ENCODE measurements at regions not wholly inside any gene's neighbourhood (a gene's known extent, or its start where the extent isn't known, plus 50 kb on each side); places are given as distances from the start of the nearest gene placed in this dataset.

GRCh38 chr12:87116780-87117179, 860.6 kb upstream of the MGAT4C start:
- no peak for TF ChIP-seq CTCF (IDR thresholded peaks at IDR 0.05; ENCODE audit: insufficient read depth, low read depth, low read length, missing control alignments)
- no peak overlapping the region for H3K4me3 ChIP-seq (ENCODE audit: low read depth, low read length)
- DNase-seq (ENCODE audit: low read depth), result no peak

DNA sequence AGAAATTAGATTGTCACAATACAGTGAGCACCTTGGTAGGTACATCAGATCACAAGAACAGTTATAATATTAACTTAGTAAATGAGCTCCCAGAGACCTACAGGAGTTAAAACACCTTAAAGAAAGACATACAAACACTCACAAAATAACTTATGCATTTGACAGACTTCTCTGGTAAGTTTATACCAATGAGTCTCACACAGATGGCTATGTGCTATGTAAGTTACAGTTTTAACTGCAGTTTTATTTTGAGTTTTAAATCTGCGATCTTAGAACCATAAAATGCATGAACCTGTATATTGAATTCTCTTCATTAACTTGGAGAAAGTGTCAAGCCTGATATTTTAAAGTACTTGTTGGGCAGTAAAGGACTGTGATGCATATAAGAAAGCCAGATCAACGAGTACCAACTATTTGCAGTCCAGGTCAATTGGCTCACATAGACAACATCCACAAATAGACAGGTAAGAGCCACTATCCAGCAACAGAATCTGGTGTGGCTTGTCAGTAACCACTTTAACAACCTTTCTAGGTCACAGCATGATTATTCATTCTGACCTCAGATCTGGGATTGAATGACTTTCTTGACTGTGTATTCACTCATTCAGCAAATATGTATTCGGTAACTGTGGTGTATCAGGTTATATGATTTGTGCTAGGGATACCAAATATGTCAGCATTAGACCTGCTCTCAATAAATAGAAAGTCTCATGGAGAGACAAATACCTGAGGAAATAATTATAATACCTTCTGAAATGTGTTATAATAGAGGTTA, 856.6 kb upstream of the MGAT4C start:
- TF ChIP-seq CTCF (IDR thresholded peaks at IDR 0.05; ENCODE audit: insufficient read depth, low read depth, low read length, missing control alignments), result no peak
- DNase-seq (ENCODE audit: low read depth), result no peak
- H3K4me3 ChIP-seq (ENCODE audit: low read depth, low read length), result no peak overlapping the region

GRCh38 chr12:87107766-87108165, 851.6 kb upstream of the MGAT4C start:
- no peak overlapping the region for H3K4me3 ChIP-seq (ENCODE audit: low read depth, low read length)
- no peak for TF ChIP-seq CTCF (IDR thresholded peaks at IDR 0.05; ENCODE audit: insufficient read depth, low read depth, low read length, missing control alignments)
- no peak for DNase-seq (ENCODE audit: low read depth)

- H3K4me3 ChIP-seq (ENCODE audit: low read depth, low read length), result no peak overlapping the region
- DNase-seq (ENCODE audit: low read depth), result no peak
- no peak for TF ChIP-seq CTCF (IDR thresholded peaks at IDR 0.05; ENCODE audit: insufficient read depth, low read depth, low read length, missing control alignments)
Measured at GRCh38 chr12:87107270-87107669, 851.1 kb upstream of the MGAT4C start.

DNA sequence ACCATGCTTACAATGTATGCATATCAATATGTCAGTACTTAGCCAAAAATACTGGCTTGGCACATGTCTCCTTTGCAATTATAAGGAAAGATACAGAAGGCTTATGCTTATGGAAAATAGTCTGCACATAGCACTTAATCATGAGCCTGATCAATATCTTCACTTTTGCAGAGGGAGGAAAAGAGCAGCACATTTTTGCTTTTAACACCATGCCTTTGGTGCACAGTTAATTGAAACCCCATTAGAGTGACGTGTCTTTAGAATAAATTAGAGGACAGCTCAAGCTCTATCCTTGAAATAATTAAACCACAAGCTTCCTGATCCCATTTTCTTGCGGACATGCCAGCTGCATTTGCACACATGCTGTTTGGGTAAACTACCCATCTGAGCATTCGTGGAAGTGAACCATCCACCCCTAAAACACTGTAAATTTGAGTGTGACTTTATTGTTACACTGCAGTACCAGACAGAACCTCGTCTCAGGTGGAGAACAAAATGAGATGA, 839.9 kb upstream of the MGAT4C start:
- H3K4me3 ChIP-seq (ENCODE audit: low read depth, low read length), result no peak overlapping the region
- DNase-seq (ENCODE audit: low read depth), result no peak
- TF ChIP-seq CTCF (IDR thresholded peaks at IDR 0.05; ENCODE audit: insufficient read depth, low read depth, low read length, missing control alignments), result no peak

DNA sequence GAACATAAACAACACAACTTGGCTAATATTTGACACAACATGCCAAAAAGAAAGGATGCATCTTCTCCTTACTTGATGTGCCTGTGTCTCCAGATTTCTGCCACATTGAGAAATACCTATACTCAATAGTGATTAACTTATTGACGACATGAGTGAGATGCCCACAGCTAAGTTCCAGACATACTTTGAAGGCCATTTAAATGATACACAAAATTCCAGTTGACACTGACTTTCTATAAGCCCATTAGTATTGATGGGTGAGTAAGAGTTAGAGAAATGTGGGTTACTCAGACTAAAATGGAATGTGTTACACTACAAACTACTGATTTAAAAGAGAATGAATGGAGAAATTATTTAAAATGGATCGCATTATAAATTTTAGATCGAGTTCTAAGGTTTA, 838.2 kb upstream of the MGAT4C start:
- no peak for TF ChIP-seq CTCF (IDR thresholded peaks at IDR 0.05; ENCODE audit: insufficient read depth, low read depth, low read length, missing control alignments)
- no peak for DNase-seq (ENCODE audit: low read depth)

GRCh38 chr12:87092421-87092820, 836.2 kb upstream of the MGAT4C start:
- no peak for DNase-seq (ENCODE audit: low read depth)
- TF ChIP-seq CTCF (IDR thresholded peaks at IDR 0.05; ENCODE audit: insufficient read depth, low read depth, low read length, missing control alignments), result no peak

More for the DNA sequence above, 838.2 kb upstream of the MGAT4C start:
- no peak overlapping the region for H3K4me3 ChIP-seq (ENCODE audit: low read depth, low read length)

More at GRCh38 chr12:87092421-87092820, 836.2 kb upstream of the MGAT4C start:
- H3K4me3 ChIP-seq (ENCODE audit: low read depth, low read length), result no peak overlapping the region

Data from GM12865 (cell line).